Hematopoietic multipotent progenitor cell treated with erythropoietin and hydrocortisone succinate and interleukin-3 and kit ligand, for 17 days (in vitro differentiated cells): ENCODE measurements at regions not wholly inside any gene's neighbourhood (a gene's known extent, or its start where the extent isn't known, plus 50 kb on each side); places are given as distances from the start of the nearest gene placed in this dataset.
A peak's percentile ranks its signal among the peaks of the same experiment; 100 is the strongest.

Experiments
- DNase-seq: peaks from one replicate; pipeline ENCODE4 v3.0.0-alpha.2; 2015; ENCODE audit warnings: low spot score

DNA sequence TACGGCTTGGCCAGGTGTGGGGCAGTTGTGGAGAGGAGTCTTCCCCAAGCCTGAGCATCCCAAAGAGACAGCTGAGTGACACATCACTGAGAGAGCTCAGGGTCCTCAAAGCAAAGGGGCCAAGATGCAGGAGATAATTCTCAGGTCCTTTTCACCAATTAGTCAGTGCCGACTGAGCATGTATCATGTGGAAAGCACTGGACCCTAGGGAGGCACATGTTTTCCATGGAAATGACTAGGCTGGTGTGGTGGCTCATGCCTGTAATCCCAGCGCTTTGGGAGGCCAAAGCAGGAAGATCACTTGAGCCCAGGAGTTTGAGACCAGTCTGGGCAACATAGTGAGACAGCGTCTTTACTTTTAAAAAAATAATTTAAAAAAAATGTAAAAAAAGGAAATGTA lies 67.3 kb upstream of the PRPS1 start:
- DNase-seq = no peak

GRCh38 chrX:107561468-107562215 lies 66.7 kb upstream of the PRPS1 start:
- DNase-seq = no peak

DNA sequence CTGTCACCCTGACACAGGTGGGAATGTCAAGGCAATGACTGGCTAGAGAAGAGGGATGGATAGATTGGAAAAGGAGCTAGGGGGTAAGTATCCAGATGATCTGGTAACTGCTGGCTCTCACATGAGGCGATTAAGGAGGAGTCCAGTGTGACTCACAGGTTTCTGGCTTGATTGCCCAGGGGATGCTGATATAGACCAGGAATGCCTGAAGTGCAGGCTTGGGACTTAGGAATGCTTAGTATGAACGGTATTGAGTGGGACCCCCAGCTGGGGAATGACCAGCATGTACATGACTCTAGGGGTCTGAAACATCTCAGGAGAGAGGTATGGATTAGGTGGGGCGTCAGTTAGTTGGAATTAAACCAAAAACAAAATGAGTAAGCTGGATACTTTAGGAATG lies 65.8 kb upstream of the PRPS1 start:
- DNase-seq = no peak

GRCh38 chrX:107563824-107564223 lies 64.5 kb upstream of the PRPS1 start:
- DNase-seq = no peak

GRCh38 chrX:107565015-107565414 lies 63.3 kb upstream of the PRPS1 start:
- DNase-seq = no peak

DNA sequence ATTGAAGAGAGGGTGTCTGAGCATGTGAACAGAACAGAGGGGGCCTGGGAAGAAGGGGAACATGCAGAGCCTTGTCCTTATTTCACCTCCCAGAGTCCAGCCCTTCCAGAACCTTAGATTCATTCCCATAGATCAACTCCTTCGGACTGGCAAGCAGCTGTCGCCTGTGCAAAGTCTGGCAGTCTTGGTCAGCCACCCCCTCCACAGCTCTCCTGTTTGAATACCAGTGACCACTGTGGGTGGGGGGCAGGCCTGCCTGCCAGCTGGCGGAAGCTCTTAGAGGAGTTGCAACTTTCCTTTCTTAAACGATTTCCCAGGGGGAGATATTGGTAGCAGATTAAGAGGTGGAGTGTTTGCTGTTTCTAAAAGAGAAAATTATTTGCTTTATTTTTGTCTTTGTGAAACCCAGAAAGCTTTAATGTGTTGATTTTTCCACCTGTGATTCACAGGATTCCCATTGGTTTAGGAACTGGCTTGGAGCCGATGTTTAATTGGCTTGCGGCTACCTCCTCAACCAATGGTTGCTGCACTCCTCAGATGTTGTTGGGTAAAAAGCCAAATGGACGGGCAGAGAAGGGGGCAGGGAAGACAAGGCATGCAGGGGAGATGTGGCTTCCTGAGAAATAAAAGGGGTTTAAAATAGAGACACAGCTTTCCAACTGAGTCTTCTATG lies 62.2 kb upstream of the PRPS1 start:
- DNase-seq = no peak

DNA sequence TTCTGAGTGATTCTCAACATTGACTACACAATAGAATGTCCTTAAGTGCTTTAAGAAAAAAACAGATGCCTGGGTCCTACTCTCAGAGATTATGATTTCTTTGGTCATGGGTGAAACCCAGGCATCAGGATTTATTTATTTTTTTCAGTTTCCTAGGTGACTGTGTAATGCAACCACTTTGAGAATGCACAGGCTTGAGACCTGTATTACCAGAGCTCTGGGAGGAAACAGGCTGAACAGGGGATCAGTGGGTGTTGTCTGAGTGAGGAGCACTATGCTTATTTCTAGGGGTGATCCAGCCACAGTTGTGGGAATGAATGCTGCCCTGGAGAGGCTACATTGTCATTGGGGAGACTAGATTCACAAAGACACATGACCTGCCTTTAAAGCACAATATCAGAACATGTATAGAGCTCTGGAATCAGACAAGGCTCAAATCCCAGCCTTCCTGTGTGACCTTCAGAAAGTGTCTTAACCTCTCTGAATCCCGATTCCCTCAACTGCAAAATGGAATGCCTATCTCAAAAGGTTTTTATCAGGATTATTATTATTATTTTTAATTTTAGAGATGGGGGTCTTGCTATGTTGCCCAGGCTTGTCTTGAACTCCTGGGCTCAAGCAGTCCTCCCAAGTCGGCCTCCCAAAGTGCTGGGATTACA lies 61.6 kb upstream of the PRPS1 start:
- no peak for DNase-seq

DNA sequence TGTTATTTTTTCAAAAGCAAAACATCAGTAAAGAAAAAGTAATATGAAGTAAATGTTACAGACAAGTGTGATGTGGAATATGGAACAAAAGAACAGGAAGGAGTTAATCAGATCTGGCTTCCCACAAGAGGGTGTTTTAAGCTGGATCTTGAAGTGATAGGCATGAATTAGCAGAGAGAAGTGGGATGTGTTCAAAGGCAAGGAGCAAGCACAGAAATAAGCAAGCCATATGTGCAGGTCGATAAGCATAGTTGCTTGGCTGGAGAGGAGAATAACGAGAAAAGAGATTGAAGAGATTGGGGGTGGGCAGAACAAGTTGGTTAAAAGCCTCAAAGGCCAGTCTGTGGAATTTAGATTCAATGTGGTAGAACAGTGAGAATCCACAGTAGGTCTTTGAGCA lies 60.9 kb upstream of the PRPS1 start:
- no peak for DNase-seq

DNA sequence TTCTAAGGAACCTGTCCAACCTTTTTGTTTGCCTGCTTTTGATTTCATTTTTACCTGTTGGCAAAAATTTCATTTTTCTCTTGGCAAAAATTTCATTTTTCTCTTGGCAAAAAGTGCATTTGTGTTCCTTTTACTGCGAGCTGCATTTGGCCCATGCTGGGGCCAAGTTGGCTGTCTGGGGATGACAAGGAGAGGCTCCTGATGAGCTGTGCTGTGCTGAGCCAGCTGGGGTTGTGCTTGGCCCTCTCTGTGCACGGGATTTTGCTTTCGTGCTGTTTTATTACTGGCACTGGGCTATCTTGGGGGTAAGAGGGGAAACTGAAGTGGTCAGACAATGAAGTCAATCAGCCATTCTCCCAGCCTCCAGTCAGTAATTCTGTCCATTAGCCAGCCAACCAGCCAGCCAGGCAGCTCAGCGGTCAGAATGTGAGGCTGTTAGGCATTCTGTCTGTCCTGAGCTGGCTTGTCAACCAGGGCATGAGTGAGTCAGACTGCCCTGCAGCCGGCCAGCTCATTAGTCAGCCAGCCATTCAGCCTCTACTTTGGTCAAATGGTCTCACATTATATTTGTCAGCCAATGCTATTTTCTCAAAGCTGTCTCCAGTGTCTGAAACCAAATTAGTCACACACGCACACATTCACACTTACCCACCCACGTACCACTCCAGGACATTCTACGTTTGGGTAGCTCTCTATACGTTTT lies 56.9 kb upstream of the PRPS1 start:
- no peak for DNase-seq

DNA sequence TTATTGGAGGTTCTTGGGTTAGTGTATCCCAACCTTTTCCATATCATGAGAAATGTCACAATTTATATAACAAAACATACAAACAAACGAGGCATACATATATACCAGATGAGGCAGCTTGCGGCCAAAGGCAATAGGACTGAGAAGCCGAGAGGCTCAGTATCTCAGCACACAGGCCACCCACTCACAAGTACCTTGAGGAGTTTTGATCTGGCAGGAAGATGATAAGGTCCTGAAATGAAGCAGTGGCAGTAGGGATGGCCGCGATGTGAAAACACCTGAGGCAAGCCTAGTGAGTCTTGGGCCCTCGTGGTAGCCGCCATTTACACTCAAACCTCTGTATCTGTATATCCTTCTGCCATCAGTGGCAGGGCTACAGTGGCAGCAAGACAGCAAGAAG lies 55.3 kb upstream of the PRPS1 start:
- DNase-seq = no peak

GRCh38 chrX:107574054-107574683 lies 54.1 kb upstream of the PRPS1 start:
- DNase-seq = no peak

- DNase-seq = no peak
These were observed 53.6 kb upstream of the PRPS1 start for GRCh38 chrX:107574711-107575110.

DNA sequence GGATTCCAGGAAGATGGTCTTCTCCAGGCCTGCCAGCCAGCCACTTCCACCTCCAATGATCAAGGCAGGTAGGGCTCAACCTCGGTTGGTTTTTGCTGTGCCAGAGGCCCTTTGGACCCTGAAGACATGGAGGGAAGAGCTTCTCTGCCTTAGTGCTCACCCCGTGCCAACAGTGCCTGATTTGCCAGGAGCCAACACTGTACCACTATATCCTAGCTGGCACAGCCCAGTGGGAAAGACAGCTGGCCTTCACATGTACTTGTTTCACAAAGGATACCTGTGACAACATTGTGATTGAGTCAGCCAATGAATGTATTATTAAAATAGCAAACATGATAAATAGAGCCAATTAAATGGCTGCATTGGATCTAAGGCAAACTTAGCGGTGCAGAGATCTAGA lies 51.9 kb upstream of the PRPS1 start:
- no peak for DNase-seq

- no peak for DNase-seq
These were observed 51.5 kb upstream of the PRPS1 start for GRCh38 chrX:107576841-107577240.

DNA sequence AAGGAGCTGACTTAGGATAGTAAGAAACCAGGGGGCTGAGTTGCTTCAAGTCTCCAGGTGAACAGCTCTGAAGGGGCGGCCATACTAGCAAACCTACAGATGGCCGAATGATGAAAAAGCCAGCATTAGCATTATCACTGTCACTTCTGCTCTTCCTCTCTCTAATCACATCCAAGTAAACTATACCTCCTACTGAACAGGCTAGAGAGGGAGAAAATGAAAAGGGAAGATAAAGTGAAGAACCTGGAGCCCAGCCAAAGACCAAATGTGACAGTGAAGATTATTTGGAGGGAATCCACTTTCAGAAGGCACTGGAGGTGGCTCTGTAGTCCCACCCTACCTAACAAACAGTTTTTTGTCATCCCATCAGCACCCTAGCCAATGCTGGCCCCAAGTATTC lies 50.4 kb upstream of the PRPS1 start:
- peak; percentile 35 for DNase-seq
